ENCODE measurements at regions not wholly inside any gene's neighbourhood (a gene's known extent, or its start where the extent isn't known, plus 50 kb on each side); places are given as distances from the start of the nearest gene placed in this dataset.

GRCh38 chr18:64199581-64199980 is 50.7 kb upstream of the LINC00305 start:
- Histone ChIP-seq H3K9me3 (no peaks in the 10 kb centered on the region), H3K4me3 (no peak overlapping the region), H3K4me2 (no peak overlapping the region), H3K27ac (no peak overlapping the region), H3K4me1 (no peaks in the 10 kb centered on the region)
- ChIA-PET CTCF (no interaction called here), POLR2A (no interaction called here)
- ATAC-seq (no peak), DNase-seq (ENCODE audit: low read depth in 1 of 2, low spot score in 1 of 2) (no peak), FAIRE-seq (no peak)
- TF ChIP-seq KDM1A (IDR thresholded peaks at IDR 0.05; ENCODE audit: low read depth) (no peak), EHF (CRISPR knock-in tag; IDR thresholded peaks at IDR 0.05) (no peak), CEBPB (IDR thresholded peaks at IDR 0.05) (no peak)
- 5% methylated on average over 1 of the region's 1 CpG for WGBS (ENCODE audit: missing lambda C conversion rate)

Small RNA genes lying in the stretch of these regions (small RNA-seq; reads per million reads assigned to genes)
- gene AC027506.1, result 0 reads per million in 6 experiments
